ENCODE measurements at regions not wholly inside any gene's neighbourhood (a gene's known extent, or its start where the extent isn't known, plus 50 kb on each side); places are given as distances from the start of the nearest gene placed in this dataset.
A peak's percentile ranks its signal among the peaks of the same experiment; 100 is the strongest.
"Not testable (repeated sequence)": the region's sequence is repeated elsewhere in the genome, so short reads cannot be mapped to it uniquely, and the experiment has no call there.

GRCh38 chr18:56443166-56443907 lies 195.1 kb downstream of the TXNL1 start:
- DNase-seq (ENCODE audit: low spot score) = no peak

- DNase-seq (ENCODE audit: low spot score) = not testable (repeated sequence)
Observed at GRCh38 chr18:56438480-56438879, 199.9 kb downstream of the TXNL1 start.

- no peak for DNase-seq (ENCODE audit: low spot score)
Observed at GRCh38 chr18:56436651-56437050, 201.7 kb downstream of the TXNL1 start.

GRCh38 chr18:56433919-56434318 lies 204.5 kb downstream of the TXNL1 start:
- DNase-seq (ENCODE audit: low spot score) = no peak

GRCh38 chr18:56431551-56431950 lies 206.8 kb downstream of the TXNL1 start:
- DNase-seq (ENCODE audit: low spot score) = peak; percentile 83

- DNase-seq (ENCODE audit: low spot score) = no peak
Observed at GRCh38 chr18:56423626-56424025, 214.8 kb downstream of the TXNL1 start.

GRCh38 chr18:56421647-56422046 lies 216.7 kb downstream of the TXNL1 start:
- no peak for DNase-seq (ENCODE audit: low spot score)

- not testable (repeated sequence) for DNase-seq (ENCODE audit: low spot score)
Observed at GRCh38 chr18:56420868-56421267, 217.5 kb downstream of the TXNL1 start.

GRCh38 chr18:56414357-56414756 lies 224.0 kb downstream of the TXNL1 start:
- DNase-seq (ENCODE audit: low spot score) = no peak

GRCh38 chr18:56413862-56414261 lies 224.5 kb downstream of the TXNL1 start:
- DNase-seq (ENCODE audit: low spot score) = no peak

GRCh38 chr18:56412951-56413350 lies 225.4 kb downstream of the TXNL1 start:
- DNase-seq (ENCODE audit: low spot score) = no peak

GRCh38 chr18:56409736-56410135 lies 228.7 kb downstream of the TXNL1 start:
- no peak for DNase-seq (ENCODE audit: low spot score)

- no peak for DNase-seq (ENCODE audit: low spot score)
Observed at GRCh38 chr18:56407646-56408180, 230.7 kb downstream of the TXNL1 start.

- DNase-seq (ENCODE audit: low spot score) = no peak
Observed at GRCh38 chr18:56402872-56403516, 235.4 kb downstream of the TXNL1 start.

GRCh38 chr18:56393870-56394269 lies 244.5 kb downstream of the TXNL1 start:
- DNase-seq (ENCODE audit: low spot score) = no peak

GRCh38 chr18:56391931-56392590 lies 246.3 kb downstream of the TXNL1 start:
- no peak for DNase-seq (ENCODE audit: low spot score)

- no peak for DNase-seq (ENCODE audit: low spot score)
Observed at GRCh38 chr18:56390626-56391025, 247.8 kb downstream of the TXNL1 start.

- DNase-seq (ENCODE audit: low spot score) = no peak
Observed at GRCh38 chr18:56389190-56389589, 249.2 kb downstream of the TXNL1 start.

- no peak for DNase-seq (ENCODE audit: low spot score)
Observed at GRCh38 chr18:56388571-56388970, 249.8 kb downstream of the TXNL1 start.

- DNase-seq (ENCODE audit: low spot score) = no peak
Observed at GRCh38 chr18:56386856-56387255, 251.5 kb downstream of the TXNL1 start.

- DNase-seq (ENCODE audit: low spot score) = no peak
Observed at GRCh38 chr18:56383349-56383748, 255.0 kb downstream of the TXNL1 start.

GRCh38 chr18:56382541-56382940 lies 255.9 kb downstream of the TXNL1 start:
- no peak for DNase-seq (ENCODE audit: low spot score)

GRCh38 chr18:56381196-56381595 lies 257.2 kb downstream of the TXNL1 start:
- no peak for DNase-seq (ENCODE audit: low spot score)
